GM23338 (cell line): ENCODE measurements at regions not wholly inside any gene's neighbourhood (a gene's known extent, or its start where the extent isn't known, plus 50 kb on each side); places are given as distances from the start of the nearest gene placed in this dataset.

ENCODE experiments used
- ATAC-seq: fragments of 200-7000 bp; cut with Tn5 transposase; 3 replicates; pipeline ENCODE4 v1.9.1; 2020
- DNase-seq: peaks from one replicate; pipeline ENCODE4 v3.0.0-alpha.2; 2015; ENCODE audit warnings: low spot score
- H2AFZ ChIP-seq: fragments of 200-600 bp; sonication (generic); 2 replicates; pipeline ENCODE4 v1.8.0; 2016; ENCODE audit warnings: antibody characterized with exemption, mild to moderate bottlenecking, moderate library complexity
- H3F3A ChIP-seq: fragments of 200-600 bp; sonication (generic); replicated peaks from 2 replicates; pipeline ENCODE4 v1.8.0; 2017; ENCODE audit warnings: antibody characterized with exemption, mixed run types, low read depth
- H3K27ac ChIP-seq: fragments of 200-600 bp; sonication (generic); 2 replicates; pipeline ENCODE4 v1.6.1; 2016; ENCODE audit warnings: low read depth
- H3K27me3 ChIP-seq: fragments of 200-600 bp; sonication (generic); 2 replicates; pipeline ENCODE4 v1.8.0; 2016; ENCODE audit warnings: mild to moderate bottlenecking, mixed run types, moderate library complexity; ENCODE audit not compliant: insufficient read depth
- H3K36me3 ChIP-seq: fragments of 200-600 bp; sonication (generic); 2 replicates; pipeline ENCODE4 v1.8.0; 2016; ENCODE audit warnings: mild to moderate bottlenecking; ENCODE audit not compliant: insufficient read depth
- H3K4me1 ChIP-seq: fragments of 200-600 bp; sonication (generic); 2 replicates; pipeline ENCODE4 v1.8.0; 2016; ENCODE audit warnings: mild to moderate bottlenecking, moderate library complexity; ENCODE audit not compliant: insufficient read depth
- H3K4me2 ChIP-seq: fragments of 200-600 bp; sonication (generic); 2 replicates; pipeline ENCODE4 v1.7.1; 2017; ENCODE audit warnings: mixed run types
- H3K4me3 ChIP-seq: fragments of 200-600 bp; sonication (generic); 2 replicates; pipeline ENCODE4 v1.6.1; 2016; ENCODE audit warnings: mixed run types
- H3K79me2 ChIP-seq: fragments of 200-600 bp; sonication (generic); replicated peaks from 2 replicates; pipeline ENCODE4 v1.8.0; 2017; ENCODE audit warnings: mild to moderate bottlenecking; ENCODE audit not compliant: insufficient read depth
- H3K9me2 ChIP-seq: fragments of 200-600 bp; sonication (generic); 2 replicates; pipeline ENCODE4 v1.8.0; 2017; ENCODE audit not compliant: insufficient read depth
- H4K20me1 ChIP-seq: fragments of 200-600 bp; sonication (generic); replicated peaks from 2 replicates; pipeline ENCODE4 v1.8.0; 2017; ENCODE audit warnings: mild to moderate bottlenecking; ENCODE audit not compliant: insufficient read depth
- H3K27ac Mint-ChIP-seq: 2 replicates; pipeline ENCODE4 v1.8.0; 2020; ENCODE audit warnings: inconsistent platforms, mild to moderate bottlenecking, moderate library complexity, mixed read lengths
- H3K27me3 Mint-ChIP-seq: 3 replicates; pipeline ENCODE4 v1.8.0; 2022; ENCODE audit warnings: low read depth, mild to moderate bottlenecking, moderate library complexity, mixed read lengths, inconsistent platforms; ENCODE audit not compliant: insufficient read depth, poor library complexity
- H3K36me3 Mint-ChIP-seq: 3 replicates; pipeline ENCODE4 v1.8.0; 2021; ENCODE audit warnings: low read depth, mild to moderate bottlenecking, inconsistent platforms, moderate library complexity, mixed read lengths
- H3K4me1 Mint-ChIP-seq: 3 replicates; pipeline ENCODE4 v1.8.0; 2020; ENCODE audit warnings: mild to moderate bottlenecking, inconsistent platforms, mixed read lengths
- H3K4me3 Mint-ChIP-seq: 3 replicates; pipeline ENCODE4 v1.8.0; 2021; ENCODE audit warnings: moderate library complexity, mild to moderate bottlenecking, inconsistent platforms, mixed read lengths
- H3K9me3 Mint-ChIP-seq: 3 replicates; pipeline ENCODE4 v1.8.0; 2020; ENCODE audit warnings: moderate library complexity, mild to moderate bottlenecking, inconsistent platforms, mixed read lengths
- CREB1 ChIP-seq: fragments of 250-450 bp; sonication (Bioruptor Pico); IDR thresholded peaks from 2 replicates; pipeline ENCODE4 v1.5.0; 2020; ENCODE audit warnings: low read depth, mild to moderate bottlenecking, moderate library complexity
- ETS1 ChIP-seq: IDR thresholded peaks from 2 replicates; pipeline ENCODE4 v1.6.1; 2016; ENCODE audit warnings: antibody characterized with exemption
- JUNB ChIP-seq: IDR thresholded peaks from one replicate; pipeline ENCODE4 v1.6.1; 2016; ENCODE audit warnings: antibody characterized with exemption; ENCODE audit not compliant: unreplicated experiment
- NANOG ChIP-seq: IDR thresholded peaks from 2 replicates; pipeline ENCODE4 v1.6.1; 2016; ENCODE audit warnings: antibody characterized with exemption, borderline replicate concordance
- POLR2AphosphoS5 ChIP-seq: IDR thresholded peaks from 2 replicates; pipeline ENCODE4 v1.6.1; 2016; ENCODE audit warnings: antibody characterized with exemption, low read depth
- STAT1 ChIP-seq: IDR thresholded peaks from one replicate; pipeline ENCODE4 v1.6.1; 2016; ENCODE audit warnings: antibody characterized with exemption; ENCODE audit not compliant: unreplicated experiment
- ZNF114 ChIP-seq: fragments of 250-450 bp; sonication (Bioruptor Pico); IDR thresholded peaks from 2 replicates; pipeline ENCODE4 v1.5.0; 2020; ENCODE audit warnings: mild to moderate bottlenecking, moderate library complexity
- ZNF462 ChIP-seq: fragments of 250-450 bp; sonication (Bioruptor Pico); IDR thresholded peaks from 2 replicates; pipeline ENCODE4 v1.5.0; 2020; ENCODE audit warnings: mild to moderate bottlenecking, moderate library complexity
- TF ChIP-seq, protein P1 (sequence below), 2 experiments: fragments of 200-600 bp in 1 of 2; sonication (generic) in 1 of 2; conservative IDR thresholded peaks; 2 replicates each; pipeline versions ENCODE4 v1.5.1 to v1.6.1; 2016 to 2017; ENCODE audit warnings: antibody characterized with exemption in 2 of 2, low read depth in 2 of 2, mild to moderate bottlenecking in 2 of 2, moderate library complexity in 1 of 2
- TF ChIP-seq, protein P2 (sequence below): IDR thresholded peaks from one replicate; pipeline ENCODE4 v1.6.1; 2018; ENCODE audit warnings: antibody characterized with exemption; ENCODE audit not compliant: unreplicated experiment

DNA sequence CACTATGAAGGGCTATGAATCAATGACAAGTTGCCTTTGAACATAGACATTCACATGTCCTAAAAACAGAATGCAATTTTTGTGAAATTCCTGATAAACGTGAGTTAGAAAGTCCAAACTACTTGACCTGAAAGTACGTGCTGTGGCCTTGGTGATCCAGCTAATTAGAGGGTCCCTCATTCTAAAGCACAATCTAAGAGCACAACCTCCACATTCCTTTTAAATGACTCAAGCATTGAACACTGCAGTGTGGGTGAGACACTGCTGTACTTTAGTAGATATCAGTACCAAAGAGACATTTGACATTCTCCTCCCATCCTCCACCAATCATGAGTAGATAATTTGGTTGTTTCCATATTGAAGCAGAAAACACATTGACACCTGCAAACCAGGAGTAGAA lies 73.5 kb downstream of the FAM47B start:
- Histone ChIP-seq H3K27me3 (no peaks in the 10 kb centered on the region), H3K9me2 (no peaks in the 10 kb centered on the region; the same call in 1 of the 2 replicates), H3K4me3 (no peak overlapping the region), H4K20me1 (no peaks in the 10 kb centered on the region), H3K79me2 (no peaks in the 10 kb centered on the region), H3K4me1 (no peaks in the 10 kb centered on the region), H3F3A (no peaks in the 10 kb centered on the region), H3K4me2 (no peak overlapping the region), H2AFZ (no peak overlapping the region), H3K36me3 (no peaks in the 10 kb centered on the region), H3K27ac (no peak overlapping the region)
- Mint-ChIP-seq H3K27me3 (no peaks in the 10 kb centered on the region), H3K4me1 (peaks cover 4% of the 10 kb centered on the region; the same call in 1 of the 3 replicates), H3K4me3 (no peak overlapping the region), H3K9me3 (peaks cover 11% of the 10 kb centered on the region; the same call in 2 of the 3 replicates), H3K27ac (no peak overlapping the region), H3K36me3 (no peaks in the 10 kb centered on the region)
- DNase-seq = no peak
- ATAC-seq = no peak
- TF ChIP-seq POLR2AphosphoS5 = no peak
- TF ChIP-seq ZNF114 (CRISPR knock-in tag) = no peak

- no peaks in the 10 kb centered on the region for H3K4me1 ChIP-seq
- no peaks in the 10 kb centered on the region for H3F3A ChIP-seq
- Mint-ChIP-seq H3K9me3 (peaks cover 8% of the 10 kb centered on the region; the same call in 2 of the 3 replicates), H3K36me3 (no peaks in the 10 kb centered on the region), H3K27me3 (no peaks in the 10 kb centered on the region), H3K27ac (no peak overlapping the region), H3K4me3 (no peak overlapping the region), H3K4me1 (peaks cover 6% of the 10 kb centered on the region)
- H3K79me2 ChIP-seq = no peaks in the 10 kb centered on the region
- no peaks in the 10 kb centered on the region for H4K20me1 ChIP-seq
- no peak overlapping the region for H2AFZ ChIP-seq
- ATAC-seq = no peak
- H3K9me2 ChIP-seq = no peaks in the 10 kb centered on the region; the same call in 1 of the 2 replicates
- H3K27ac ChIP-seq = no peak overlapping the region
- no peaks in the 10 kb centered on the region for H3K27me3 ChIP-seq
- no peak overlapping the region for H3K4me2 ChIP-seq
- no peak overlapping the region for H3K4me3 ChIP-seq
- H3K36me3 ChIP-seq = no peaks in the 10 kb centered on the region
- DNase-seq = no peak
- TF ChIP-seq STAT1 (no peak), NANOG (no peak), CREB1 (CRISPR knock-in tag) (no peak), POLR2AphosphoS5 (no peak), ZNF114 (CRISPR knock-in tag) (no peak), ZNF462 (CRISPR knock-in tag) (no peak), ETS1 (no peak), JUNB (no peak)
- TF ChIP-seq, protein P1, sequence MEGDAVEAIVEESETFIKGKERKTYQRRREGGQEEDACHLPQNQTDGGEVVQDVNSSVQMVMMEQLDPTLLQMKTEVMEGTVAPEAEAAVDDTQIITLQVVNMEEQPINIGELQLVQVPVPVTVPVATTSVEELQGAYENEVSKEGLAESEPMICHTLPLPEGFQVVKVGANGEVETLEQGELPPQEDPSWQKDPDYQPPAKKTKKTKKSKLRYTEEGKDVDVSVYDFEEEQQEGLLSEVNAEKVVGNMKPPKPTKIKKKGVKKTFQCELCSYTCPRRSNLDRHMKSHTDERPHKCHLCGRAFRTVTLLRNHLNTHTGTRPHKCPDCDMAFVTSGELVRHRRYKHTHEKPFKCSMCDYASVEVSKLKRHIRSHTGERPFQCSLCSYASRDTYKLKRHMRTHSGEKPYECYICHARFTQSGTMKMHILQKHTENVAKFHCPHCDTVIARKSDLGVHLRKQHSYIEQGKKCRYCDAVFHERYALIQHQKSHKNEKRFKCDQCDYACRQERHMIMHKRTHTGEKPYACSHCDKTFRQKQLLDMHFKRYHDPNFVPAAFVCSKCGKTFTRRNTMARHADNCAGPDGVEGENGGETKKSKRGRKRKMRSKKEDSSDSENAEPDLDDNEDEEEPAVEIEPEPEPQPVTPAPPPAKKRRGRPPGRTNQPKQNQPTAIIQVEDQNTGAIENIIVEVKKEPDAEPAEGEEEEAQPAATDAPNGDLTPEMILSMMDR (conservative IDR thresholded peaks at IDR 0.05; ENCODE audit: low read depth in 2 of 2) = no peak
- TF ChIP-seq, protein P2, sequence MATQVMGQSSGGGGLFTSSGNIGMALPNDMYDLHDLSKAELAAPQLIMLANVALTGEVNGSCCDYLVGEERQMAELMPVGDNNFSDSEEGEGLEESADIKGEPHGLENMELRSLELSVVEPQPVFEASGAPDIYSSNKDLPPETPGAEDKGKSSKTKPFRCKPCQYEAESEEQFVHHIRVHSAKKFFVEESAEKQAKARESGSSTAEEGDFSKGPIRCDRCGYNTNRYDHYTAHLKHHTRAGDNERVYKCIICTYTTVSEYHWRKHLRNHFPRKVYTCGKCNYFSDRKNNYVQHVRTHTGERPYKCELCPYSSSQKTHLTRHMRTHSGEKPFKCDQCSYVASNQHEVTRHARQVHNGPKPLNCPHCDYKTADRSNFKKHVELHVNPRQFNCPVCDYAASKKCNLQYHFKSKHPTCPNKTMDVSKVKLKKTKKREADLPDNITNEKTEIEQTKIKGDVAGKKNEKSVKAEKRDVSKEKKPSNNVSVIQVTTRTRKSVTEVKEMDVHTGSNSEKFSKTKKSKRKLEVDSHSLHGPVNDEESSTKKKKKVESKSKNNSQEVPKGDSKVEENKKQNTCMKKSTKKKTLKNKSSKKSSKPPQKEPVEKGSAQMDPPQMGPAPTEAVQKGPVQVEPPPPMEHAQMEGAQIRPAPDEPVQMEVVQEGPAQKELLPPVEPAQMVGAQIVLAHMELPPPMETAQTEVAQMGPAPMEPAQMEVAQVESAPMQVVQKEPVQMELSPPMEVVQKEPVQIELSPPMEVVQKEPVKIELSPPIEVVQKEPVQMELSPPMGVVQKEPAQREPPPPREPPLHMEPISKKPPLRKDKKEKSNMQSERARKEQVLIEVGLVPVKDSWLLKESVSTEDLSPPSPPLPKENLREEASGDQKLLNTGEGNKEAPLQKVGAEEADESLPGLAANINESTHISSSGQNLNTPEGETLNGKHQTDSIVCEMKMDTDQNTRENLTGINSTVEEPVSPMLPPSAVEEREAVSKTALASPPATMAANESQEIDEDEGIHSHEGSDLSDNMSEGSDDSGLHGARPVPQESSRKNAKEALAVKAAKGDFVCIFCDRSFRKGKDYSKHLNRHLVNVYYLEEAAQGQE = no peak
Measured at GRCh38 chrX:35017284-35017683, 74.7 kb downstream of the FAM47B start.
